K562 (cell line): ENCODE measurements at regions not wholly inside any gene's neighbourhood (a gene's known extent, or its start where the extent isn't known, plus 50 kb on each side); places are given as distances from the start of the nearest gene placed in this dataset.

Experiments used
- ATAC-seq: fragments of 200-7000 bp; cut with Tn5 transposase; 3 replicates; pipeline ENCODE4 v1.9.1; 2020; ENCODE audit warnings: moderate library complexity
- BruUV-seq: library from RNA; stranded (reverse); fragments of 400-500 nt; replicated peaks from 2 replicates; lab custom pipeline; 2021; lab: Mats Ljungman, UMichigan
- CTCF ChIA-PET: fragments of 300-600 bp; formaldehyde crosslinking; extraction: SDS; loops from one replicate; lab custom pipeline; 2021; ENCODE audit warnings: low intra/inter-chr PET ratio; lab: Yijun Ruan, JAX
- POLR2A ChIA-PET: fragments of 300-600, 350-650 bp; sonication (Branson Sonifier 250); formaldehyde crosslinking; extraction: SDS; loops from one replicate; lab custom pipeline; 2021; ENCODE audit warnings: antibody characterized with exemption, inconsistent platforms; lab: Yijun Ruan, JAX
- DNase-seq, 4 experiments: peaks; one replicate each; pipeline versions ENCODE4 v3.0.0 to v3.0.0-alpha.2; 2011 to 2018; ENCODE audit warnings: low spot score in 3 of 4, mixed read lengths in 3 of 4; ENCODE audit errors: extremely low read depth in 1 of 4
- FAIRE-seq: peaks from 2 replicates; lab custom pipeline; 2011; peaks lifted over from hg19 to GRCh38; lab: Jason Lieb, UNC
- H2AFZ ChIP-seq: 2 replicates; pipeline ENCODE4 v1.6.0; 2011; ENCODE audit warnings: low read depth, low read length, control low read depth, inconsistent platforms
- H3K27ac ChIP-seq: fragments of 200-600 bp; 3 replicates; pipeline ENCODE4 v1.8.0; 2011; ENCODE audit warnings: low read depth, mild to moderate bottlenecking, control low read depth, inconsistent platforms, low read length, moderate library complexity, mixed read lengths; ENCODE audit errors: extremely low read depth
- H3K27me3 ChIP-seq, 2 experiments: fragments of 300-600 bp in 1 of 2; 2 replicates in 1 of 2; 3 replicates in 1 of 2; pipeline versions ENCODE4 v1.6.0 to v1.8.0; 2011; ENCODE audit warnings: inconsistent platforms in 2 of 2, low read length in 2 of 2, mild to moderate bottlenecking in 1 of 2, mixed read lengths in 1 of 2, moderate library complexity in 1 of 2; ENCODE audit not compliant: control insufficient read depth in 2 of 2, insufficient read depth in 2 of 2
- H3K36me3 ChIP-seq: fragments of 300-600 bp; 3 replicates; pipeline ENCODE4 v1.8.0; 2011; ENCODE audit warnings: mild to moderate bottlenecking, low read length, inconsistent platforms; ENCODE audit not compliant: control insufficient read depth, insufficient read depth
- H3K4me1 ChIP-seq, 2 experiments: fragments of 200-600 bp in 1 of 2; replicated peaks in 1 of 2; 2 replicates in 1 of 2; 3 replicates in 1 of 2; pipeline versions ENCODE4 v1.5.1 to v1.8.0; 2011; ENCODE audit warnings: inconsistent platforms in 2 of 2, low read length in 2 of 2, mild to moderate bottlenecking in 1 of 2, mixed read lengths in 1 of 2, moderate library complexity in 1 of 2; ENCODE audit not compliant: control insufficient read depth in 2 of 2, insufficient read depth in 2 of 2
- H3K4me2 ChIP-seq: 2 replicates; pipeline ENCODE4 v1.6.1; 2011; ENCODE audit warnings: low read length, control low read depth, inconsistent platforms, mixed read lengths; ENCODE audit not compliant: insufficient read depth
- H3K4me3 ChIP-seq: fragments of 200-600 bp; sonication (generic), shearing (Covaris generic); 2 replicates; pipeline ENCODE4 v1.5.1; 2016; ENCODE audit warnings: control low read depth, inconsistent platforms
- H3K79me2 ChIP-seq: fragments of 200-600 bp; 3 replicates; pipeline ENCODE4 v1.8.0; 2011; ENCODE audit warnings: low read length, inconsistent platforms; ENCODE audit not compliant: control insufficient read depth, insufficient read depth
- H3K9ac ChIP-seq, 2 experiments: 2 replicates each; pipeline versions ENCODE4 v1.6.0 to v1.6.1; 2011; ENCODE audit warnings: low read depth in 2 of 2, low read length in 2 of 2, control low read depth in 1 of 2, inconsistent platforms in 1 of 2, mild to moderate bottlenecking in 1 of 2, mixed read lengths in 1 of 2; ENCODE audit not compliant: insufficient read depth in 1 of 2
- H3K9me1 ChIP-seq: one replicate; pipeline ENCODE4 v1.6.0; 2011; ENCODE audit warnings: inconsistent platforms, mild to moderate bottlenecking, low read length, moderate library complexity; ENCODE audit not compliant: control insufficient read depth, insufficient read depth
- H3K9me3 ChIP-seq: replicated peaks from 2 replicates; pipeline ENCODE4 v1.5.1; 2011; ENCODE audit warnings: low read depth, low read length, inconsistent platforms; ENCODE audit not compliant: control insufficient read depth, insufficient read depth
- H4K20me1 ChIP-seq: replicated peaks from 2 replicates; pipeline ENCODE4 v1.6.1; 2011; ENCODE audit warnings: low read length, inconsistent platforms, mixed read lengths; ENCODE audit not compliant: control insufficient read depth, insufficient read depth
- CC2D1A ChIP-seq: fragments of 450-650 bp; IDR thresholded peaks from 2 replicates; pipeline ENCODE4 v1.6.1; 2017; ENCODE audit warnings: mild to moderate bottlenecking
- CLOCK ChIP-seq: fragments of 250-450 bp; sonication (Bioruptor Pico); IDR thresholded peaks from 2 replicates; pipeline ENCODE4 v1.4.0; 2020; ENCODE audit warnings: mild to moderate bottlenecking, moderate library complexity, borderline replicate concordance
- HES1 ChIP-seq: fragments of 450-650 bp; IDR thresholded peaks from 2 replicates; pipeline ENCODE4 v1.6.1; 2016; ENCODE audit warnings: low read depth, mild to moderate bottlenecking, moderate library complexity
- NCOA2 ChIP-seq, 2 experiments: fragments of 450-650 bp; IDR thresholded peaks; 2 replicates each; pipeline ENCODE4 v1.6.1; 2018; ENCODE audit warnings: mild to moderate bottlenecking in 2 of 2, moderate library complexity in 1 of 2; ENCODE audit not compliant: partially characterized antibody in 2 of 2
- NRF1 ChIP-seq, 2 experiments: fragments of 450-650 bp; IDR thresholded peaks in 1 of 2; conservative IDR thresholded peaks in 1 of 2; 2 replicates each; pipeline ENCODE4 v1.6.1; 2014; ENCODE audit warnings: mild to moderate bottlenecking in 2 of 2
- POLR2H ChIP-seq: IDR thresholded peaks from 2 replicates; pipeline ENCODE4 v1.6.1; 2016; ENCODE audit warnings: missing genetic modification characterization, low read depth, mild to moderate bottlenecking, control low read depth, missing compliant biosample characterization, moderate library complexity
- RAD51 ChIP-seq: fragments of 450-650 bp; IDR thresholded peaks from 2 replicates; pipeline ENCODE4 v1.7.1; 2016; ENCODE audit warnings: low read depth, mild to moderate bottlenecking, borderline replicate concordance
- RBM39 ChIP-seq: fragments of 200-400 bp; formaldehyde crosslinking; optimal IDR thresholded peaks from 2 replicates; pipeline ENCODE3; 2018; ENCODE audit warnings: low read depth, low read length
- ZNF780A ChIP-seq: fragments of 250-450 bp; sonication (Bioruptor Pico); IDR thresholded peaks from 2 replicates; pipeline ENCODE4 v1.5.0; 2021; ENCODE audit warnings: mild to moderate bottlenecking
- WGBS: fragments of 100-300 bp; shearing (Covaris generic); methylation state at CpG from one replicate; pipeline ENCODE4 v1.1.6; 2016; ENCODE audit warnings: low coverage, mixed read lengths; ENCODE audit not compliant: insufficient coverage; ENCODE audit errors: missing lambda C conversion rate; 5-methylcytosine and 5-hydroxymethylcytosine counted together
- in situ Hi-C: fragments of 300-500 bp; cut with MboI; formaldehyde crosslinking; loops from 4 replicates; pipeline ENCODE4 v1.15.0; 2018; ENCODE audit warnings: inconsistent platforms, mixed read lengths
- intact Hi-C: fragments of 100-400 bp; cut with micrococcal nuclease; formaldehyde crosslinking; loops from 2 replicates; pipeline ENCODE4 v1.14.2; 2022

GRCh38 chr18:35780937-35781336 lies 191.5 kb upstream of the RMP24 start:
- H3K9me1 ChIP-seq: no peaks in the 10 kb centered on the region
- no peak overlapping the region for H3K9ac ChIP-seq
- in situ Hi-C loops: no loop called here
- no peaks in the 10 kb centered on the region for H4K20me1 ChIP-seq
- ChIA-PET CTCF (no interaction called here), POLR2A (interaction anchor here (1.1 to 1.2 kb wide), 2 partner anchors 10 kb away, joined by 3 to 5 read pairs; no protein-coding TSS in a partner anchor)
- ATAC-seq (no peak), FAIRE-seq (no peak), DNase-seq (no peak)
- H3K4me1 ChIP-seq: no peaks in the 10 kb centered on the region
- H3K4me2 ChIP-seq: no peak overlapping the region
- no peaks in the 10 kb centered on the region for H3K79me2 ChIP-seq
- no peak overlapping the region for H3K27ac ChIP-seq
- H2AFZ ChIP-seq: no peak overlapping the region
- intact Hi-C loops: no loop called here
- 0% methylated on average over 5 of the region's 5 CpGs for WGBS
- no peak overlapping the region for H3K4me3 ChIP-seq
- no peaks in the 10 kb centered on the region for H3K36me3 ChIP-seq
- no peaks in the 10 kb centered on the region for H3K9me3 ChIP-seq
- H3K27me3 ChIP-seq: peaks cover 2 to 4% of the 10 kb centered on the region in 2 experiments; a peak in 2 of 5 replicates
- no peak for TF ChIP-seq CLOCK
- TF ChIP-seq ZNF780A (CRISPR knock-in tag): no peak
- no peak for TF ChIP-seq POLR2H (tag)
- TF ChIP-seq NRF1 (conservative IDR thresholded peaks at IDR 0.05 in 1 of 2, IDR thresholded peaks at IDR 0.05 in 1 of 2): no peak
- no peak for TF ChIP-seq HES1
- TF ChIP-seq CC2D1A: no peak
- no peak for TF ChIP-seq RAD51
- no peak for TF ChIP-seq RBM39
- no peak for TF ChIP-seq NCOA2 (IDR thresholded peaks at IDR 0.05; ENCODE audit: partially characterized antibody in 2 of 2)
- BruUV-seq: no TSS peak
